Left lung (tissue), 4 donors: ENCODE measurements at regions not wholly inside any gene's neighbourhood (a gene's known extent, or its start where the extent isn't known, plus 50 kb on each side); places are given as distances from the start of the nearest gene placed in this dataset.

ENCODE experiments used
- ATAC-seq: fragments of 200-7000 bp; cut with Tn5 transposase; one replicate; pipeline ENCODE4 v1.9.1; 2020; ENCODE audit warnings: moderate library complexity
- DNase-seq, 4 donors: peaks; one replicate each; pipeline ENCODE4 v3.0.0-alpha.2; 2013 to 2020
- H3K27ac ChIP-seq, 2 donors: fragments of 200-600 bp; sonication (generic) in 1 of 2; one replicate each; pipeline versions ENCODE4 v1.5.0 to v1.8.0; 2020 to 2021
- H3K27me3 ChIP-seq, 2 donors: fragments of 200-600 bp; sonication (generic) in 1 of 2; one replicate each; pipeline versions ENCODE4 v1.5.0 to v1.8.0; 2020 to 2021
- H3K36me3 ChIP-seq, 2 donors: fragments of 200-600 bp; sonication (generic) in 1 of 2; one replicate each; pipeline versions ENCODE4 v1.5.0 to v1.8.0; 2020 to 2021
- H3K4me1 ChIP-seq, 2 donors: fragments of 200-600 bp; one replicate each; pipeline ENCODE4 v1.8.0; 2021
- H3K4me3 ChIP-seq, 2 donors: fragments of 200-600 bp; sonication (generic) in 1 of 2; one replicate each; pipeline versions ENCODE4 v1.5.0 to v1.8.0; 2020 to 2021; ENCODE audit warnings: mild to moderate bottlenecking in 1 of 2
- H3K9me3 ChIP-seq, 2 donors: fragments of 200-600 bp; sonication (generic) in 1 of 2; one replicate each; pipeline versions ENCODE4 v1.5.0 to v1.8.0; 2020 to 2021
- intact Hi-C, 2 donors: fragments of 100-400 bp; cut with DNase I; formaldehyde crosslinking; loops; one replicate each; pipeline versions ENCODE4 v1.11.2 to v1.14.2; 2022
- TF ChIP-seq, protein P1 (sequence below), 2 donors: fragments of 200-600 bp; sonication (generic) in 1 of 2; IDR thresholded peaks; one replicate each; pipeline versions ENCODE4 v1.5.0 to v1.8.0; 2021; ENCODE audit warnings: antibody characterized with exemption in 2 of 2
- donor health status: DM: no; HTN: yes; CAD: no.
- donor health status: DM: no; HTN: no; CAD: no.

DNA sequence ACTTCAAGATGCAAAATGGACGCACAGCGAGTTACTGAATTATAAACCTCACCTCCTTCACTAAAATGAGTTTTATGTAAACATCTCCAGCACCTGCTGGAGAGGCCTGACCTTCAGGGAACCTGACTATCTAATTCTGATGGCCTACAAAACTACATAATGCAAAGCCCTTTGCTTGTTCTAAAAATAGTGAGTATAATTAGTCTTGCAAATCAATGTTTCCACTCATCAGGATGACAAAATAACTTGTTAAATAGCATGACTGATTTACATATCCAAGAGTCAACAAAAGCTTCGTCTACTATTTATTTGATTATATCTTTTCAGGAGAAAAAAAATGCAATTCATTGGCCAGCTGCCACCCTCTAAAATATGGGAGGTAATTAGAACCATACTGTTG, 326.3 kb upstream of the MC4R start:
- no peaks in the 10 kb centered on the region for H3K9me3 ChIP-seq
- TF ChIP-seq, protein P1, sequence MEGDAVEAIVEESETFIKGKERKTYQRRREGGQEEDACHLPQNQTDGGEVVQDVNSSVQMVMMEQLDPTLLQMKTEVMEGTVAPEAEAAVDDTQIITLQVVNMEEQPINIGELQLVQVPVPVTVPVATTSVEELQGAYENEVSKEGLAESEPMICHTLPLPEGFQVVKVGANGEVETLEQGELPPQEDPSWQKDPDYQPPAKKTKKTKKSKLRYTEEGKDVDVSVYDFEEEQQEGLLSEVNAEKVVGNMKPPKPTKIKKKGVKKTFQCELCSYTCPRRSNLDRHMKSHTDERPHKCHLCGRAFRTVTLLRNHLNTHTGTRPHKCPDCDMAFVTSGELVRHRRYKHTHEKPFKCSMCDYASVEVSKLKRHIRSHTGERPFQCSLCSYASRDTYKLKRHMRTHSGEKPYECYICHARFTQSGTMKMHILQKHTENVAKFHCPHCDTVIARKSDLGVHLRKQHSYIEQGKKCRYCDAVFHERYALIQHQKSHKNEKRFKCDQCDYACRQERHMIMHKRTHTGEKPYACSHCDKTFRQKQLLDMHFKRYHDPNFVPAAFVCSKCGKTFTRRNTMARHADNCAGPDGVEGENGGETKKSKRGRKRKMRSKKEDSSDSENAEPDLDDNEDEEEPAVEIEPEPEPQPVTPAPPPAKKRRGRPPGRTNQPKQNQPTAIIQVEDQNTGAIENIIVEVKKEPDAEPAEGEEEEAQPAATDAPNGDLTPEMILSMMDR (IDR thresholded peaks at IDR 0.05): no peak
- H3K4me3 ChIP-seq: no peak overlapping the region
- no peaks in the 10 kb centered on the region for H3K36me3 ChIP-seq
- H3K4me1 ChIP-seq: no peaks in the 10 kb centered on the region
- H3K27me3 ChIP-seq: no peaks in the 10 kb centered on the region
- intact Hi-C loops: no loop called here
- DNase-seq (no peak), ATAC-seq (no peak)
- H3K27ac ChIP-seq: no peak overlapping the region

DNA sequence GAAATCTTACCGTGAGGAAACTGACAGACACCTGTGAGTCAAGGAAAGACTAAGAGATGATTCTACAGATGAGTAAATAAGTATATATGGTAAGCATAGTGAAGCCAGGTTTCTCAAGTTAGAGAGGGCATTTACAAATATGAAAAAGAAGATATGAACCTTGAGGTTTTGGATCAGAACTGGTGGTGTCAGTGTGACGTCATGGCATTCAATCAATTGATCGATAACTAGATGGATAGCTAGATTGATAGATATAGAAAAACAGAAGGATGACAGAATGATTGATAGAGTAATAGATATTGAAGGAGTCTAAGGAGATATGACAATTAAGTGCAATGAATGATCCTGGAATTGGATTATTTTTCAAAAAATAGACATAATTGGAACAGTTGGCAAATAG, 350.2 kb upstream of the MC4R start:
- DNase-seq: no peak

DNA sequence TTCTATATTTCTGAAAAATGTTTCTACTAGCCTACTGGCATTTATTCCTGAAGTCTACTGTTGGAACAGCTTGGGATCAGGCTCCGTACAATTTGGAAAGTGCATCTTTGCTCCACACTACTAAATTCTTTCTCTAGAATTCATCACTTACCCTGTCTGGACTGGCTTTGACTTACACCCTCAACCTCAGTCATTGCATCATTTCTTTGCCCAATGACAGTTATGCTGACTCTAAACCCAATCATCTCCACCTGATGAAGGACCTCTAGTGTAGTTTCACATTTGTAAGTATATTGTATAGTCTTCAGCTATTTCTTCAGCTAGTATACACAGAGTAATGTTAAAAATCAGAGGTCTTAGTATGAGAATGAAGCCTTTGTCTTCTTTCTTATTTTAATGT, 359.6 kb upstream of the MC4R start:
- Histone ChIP-seq H3K27ac (no peak overlapping the region), H3K9me3 (peaks cover 0 to 3% of the 10 kb centered on the region in 2 donors), H3K27me3 (no peaks in the 10 kb centered on the region), H3K4me1 (no peaks in the 10 kb centered on the region), H3K4me3 (no peak overlapping the region), H3K36me3 (no peaks in the 10 kb centered on the region)
- no peak for ATAC-seq
- DNase-seq: no peak
- TF ChIP-seq, protein P1 (IDR thresholded peaks at IDR 0.05): no peak
- intact Hi-C loops: no loop called here

More for the DNA sequence above, 350.2 kb upstream of the MC4R start:
- no peaks in the 10 kb centered on the region for H3K4me1 ChIP-seq
- no peak overlapping the region for H3K27ac ChIP-seq
- H3K4me3 ChIP-seq: no peak overlapping the region
- no peak for ATAC-seq
- H3K36me3 ChIP-seq: no peaks in the 10 kb centered on the region
- H3K27me3 ChIP-seq: no peaks in the 10 kb centered on the region
- peaks cover 0 to 3% of the 10 kb centered on the region in 2 donors for H3K9me3 ChIP-seq
- TF ChIP-seq, protein P1 (IDR thresholded peaks at IDR 0.05): no peak
- intact Hi-C loops: no loop called here

DNA sequence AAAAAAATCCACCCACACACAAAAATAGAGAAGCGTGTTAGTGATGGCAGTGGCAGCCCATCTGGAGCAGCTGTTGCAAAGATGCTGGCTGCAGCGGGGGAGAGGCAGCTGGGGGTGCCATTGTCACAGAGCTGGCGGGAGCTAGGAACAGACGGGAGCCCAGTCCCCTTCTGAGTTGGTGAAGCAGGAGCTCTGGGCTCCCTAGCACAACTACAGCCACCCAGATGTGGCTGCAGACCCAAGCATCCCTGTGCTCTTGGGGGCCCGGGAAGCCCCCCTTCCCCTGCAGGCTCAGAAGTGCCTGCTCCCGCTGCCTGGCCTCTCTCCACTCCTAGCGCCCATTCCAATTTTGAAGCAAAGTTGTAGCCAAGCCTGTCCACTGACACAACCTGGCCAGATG, 366.6 kb upstream of the MC4R start:
- Histone ChIP-seq H3K4me3 (no peak overlapping the region), H3K27me3 (no peaks in the 10 kb centered on the region), H3K27ac (no peak overlapping the region), H3K9me3 (no peaks in the 10 kb centered on the region), H3K4me1 (no peaks in the 10 kb centered on the region), H3K36me3 (no peaks in the 10 kb centered on the region)
- no peak for ATAC-seq
- intact Hi-C loops: no loop called here
- DNase-seq: peak in 1 of 4 donors; percentile 31
- TF ChIP-seq, protein P1 (IDR thresholded peaks at IDR 0.05): no peak

DNA sequence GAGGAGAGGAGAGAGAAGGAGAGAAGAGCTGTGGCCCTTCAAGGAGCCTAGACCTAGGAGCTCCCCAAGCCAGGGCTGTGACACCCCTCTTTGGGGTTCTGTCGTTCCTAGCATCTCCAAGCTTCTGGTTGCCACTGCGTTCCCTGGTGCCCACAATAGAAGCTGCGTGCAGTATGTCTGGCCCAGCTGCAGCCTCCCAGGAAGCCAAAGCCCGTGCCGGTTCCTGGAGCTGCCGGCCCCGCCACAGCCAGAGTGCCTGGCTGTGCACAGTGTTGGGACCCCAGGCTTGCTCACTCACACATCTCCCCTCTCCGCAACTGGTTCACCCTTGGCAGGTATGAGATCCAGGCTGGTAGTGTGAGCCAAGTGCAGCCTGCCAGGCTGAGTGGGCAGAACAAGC, 367.7 kb upstream of the MC4R start:
- Histone ChIP-seq H3K27me3 (no peaks in the 10 kb centered on the region), H3K27ac (no peak overlapping the region), H3K4me1 (no peaks in the 10 kb centered on the region), H3K36me3 (no peaks in the 10 kb centered on the region), H3K9me3 (no peaks in the 10 kb centered on the region), H3K4me3 (no peak overlapping the region)
- intact Hi-C loops: no loop called here
- DNase-seq: peak in 1 of 4 donors; percentile 44
- no peak for ATAC-seq
- TF ChIP-seq, protein P1 (IDR thresholded peaks at IDR 0.05): no peak
